ENCODE measurements at regions not wholly inside any gene's neighbourhood (a gene's known extent, or its start where the extent isn't known, plus 50 kb on each side); places are given as distances from the start of the nearest gene placed in this dataset.

GRCh38 chr14:84959851-84960520 lies 570.0 kb upstream of the FLRT2 start:
- TF ChIP-seq CTCF (IDR thresholded peaks at IDR 0.05) (no peak), POLR2AphosphoS5 (IDR thresholded peaks at IDR 0.05) (no peak), POLR2A (IDR thresholded peaks at IDR 0.05) (no peak), EP300 (IDR thresholded peaks at IDR 0.05; ENCODE audit: low read depth) (no peak)

All from transverse colon (tissue), 4 donors.